Thyroid gland (tissue), 4 donors: ENCODE measurements at regions not wholly inside any gene's neighbourhood (a gene's known extent, or its start where the extent isn't known, plus 50 kb on each side); places are given as distances from the start of the nearest gene placed in this dataset.

Source experiments
- DNase-seq, 2 donors: peaks; one replicate each; pipeline ENCODE4 v3.0.0-alpha.2; 2019
- H3K27ac ChIP-seq, 3 donors: fragments of 200-600 bp; sonication (generic); 1 replicate in 2 of 3; 2 replicates in 1 of 3; pipeline ENCODE4 v1.5.1; 2016 to 2019; ENCODE audit warnings: mild to moderate bottlenecking in 1 of 3, moderate library complexity in 1 of 3
- H3K27me3 ChIP-seq: fragments of 200-600 bp; sonication (generic); one replicate; pipeline ENCODE4 v1.5.1; 2019
- H3K36me3 ChIP-seq, 2 donors: fragments of 200-600 bp; sonication (generic); one replicate each; pipeline ENCODE4 v1.5.1; 2016 to 2019
- H3K4me1 ChIP-seq, 2 donors: fragments of 200-600 bp; sonication (generic); one replicate each; pipeline ENCODE4 v1.5.1; 2017 to 2019
- H3K4me3 ChIP-seq, 3 donors: fragments of 200-600 bp; sonication (generic); replicated peaks in 1 of 3; 1 replicate in 2 of 3; 2 replicates in 1 of 3; pipeline ENCODE4 v1.5.1; 2016; ENCODE audit warnings: mild to moderate bottlenecking in 1 of 3
- H3K9me3 ChIP-seq: fragments of 200-600 bp; sonication (generic); one replicate; pipeline ENCODE4 v1.5.1; 2017
- CTCF ChIP-seq, 6 experiments: fragments of 200-600 bp in 3 of 6; fragments of 450-650 bp in 3 of 6; sonication (generic) in 3 of 6; IDR thresholded peaks; one replicate each; pipeline ENCODE4 v1.5.1; 2016 to 2019; ENCODE audit warnings: antibody characterized with exemption in 6 of 6, mild to moderate bottlenecking in 2 of 6, inconsistent platforms in 1 of 6, moderate library complexity in 1 of 6
- POLR2A ChIP-seq, 2 donors: fragments of 450-650 bp; IDR thresholded peaks; one replicate each; pipeline ENCODE4 v1.6.1; 2017; ENCODE audit warnings: antibody characterized with exemption in 2 of 2, mild to moderate bottlenecking in 2 of 2, moderate library complexity in 1 of 2
- WGBS, 2 donors: methylation state at CpG; one replicate each; pipeline ENCODE4 v1.1.5; 2017; 5-methylcytosine and 5-hydroxymethylcytosine counted together
- intact Hi-C: fragments of 100-400 bp; cut with DNase I; formaldehyde crosslinking; loops from one replicate; pipeline ENCODE4 v1.15.1; 2023

GRCh38 chr18:37946324-37946723 is 380.7 kb upstream of the CELF4 start:
- TF ChIP-seq CTCF (IDR thresholded peaks at IDR 0.05) = no peak
- TF ChIP-seq POLR2A (IDR thresholded peaks at IDR 0.05) = no peak
- WGBS, 2 donors = 21 to 42% methylated on average over 4 of the region's 4 CpGs
- Histone ChIP-seq H3K4me1 (no peaks in the 10 kb centered on the region), H3K4me3 (no peak overlapping the region), H3K27me3 (no peaks in the 10 kb centered on the region), H3K36me3 (no peaks in the 10 kb centered on the region), H3K27ac (no peak overlapping the region), H3K9me3 (no peaks in the 10 kb centered on the region)
- intact Hi-C loops = no loop called here
- DNase-seq = no peak

GRCh38 chr18:37944700-37945270 is 379.2 kb upstream of the CELF4 start:
- Histone ChIP-seq H3K4me3 (no peak overlapping the region), H3K9me3 (no peaks in the 10 kb centered on the region), H3K36me3 (no peaks in the 10 kb centered on the region), H3K4me1 (no peaks in the 10 kb centered on the region), H3K27me3 (no peaks in the 10 kb centered on the region), H3K27ac (no peak overlapping the region)
- 80 to 85% methylated on average over 3 of the region's 3 CpGs for WGBS, 2 donors
- DNase-seq = no peak
- intact Hi-C loops = no loop called here
- TF ChIP-seq POLR2A (IDR thresholded peaks at IDR 0.05) (no peak), CTCF (IDR thresholded peaks at IDR 0.05) (no peak)

DNA sequence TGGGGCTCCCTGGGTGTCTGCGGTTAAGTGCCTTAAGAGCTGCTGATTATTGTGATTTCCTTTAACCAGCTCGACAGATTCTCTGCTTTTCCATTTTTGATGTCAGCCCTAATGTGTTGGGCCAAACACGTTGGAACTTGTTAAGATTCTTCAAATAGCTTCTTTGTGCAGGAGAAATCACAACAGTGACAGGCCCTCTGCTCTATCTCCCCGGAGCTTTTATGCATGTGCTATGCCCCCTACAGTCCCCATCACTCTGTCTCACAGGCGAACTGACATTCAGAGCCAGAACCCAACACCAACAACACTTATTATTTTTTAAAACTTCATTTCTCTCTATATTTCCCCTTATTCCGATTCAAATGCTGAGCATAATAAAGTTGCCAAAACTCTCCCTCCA is 371.7 kb upstream of the CELF4 start:
- Histone ChIP-seq H3K4me3 (no peak overlapping the region), H3K27me3 (no peaks in the 10 kb centered on the region), H3K36me3 (no peaks in the 10 kb centered on the region), H3K27ac (no peak overlapping the region), H3K4me1 (no peaks in the 10 kb centered on the region), H3K9me3 (no peaks in the 10 kb centered on the region)
- intact Hi-C loops = no loop called here
- no peak for TF ChIP-seq CTCF (IDR thresholded peaks at IDR 0.05)
- TF ChIP-seq POLR2A (IDR thresholded peaks at IDR 0.05) = no peak
- DNase-seq = no peak
- 60% methylated on average over 6 of the region's 6 CpGs for WGBS, 2 donors

- Histone ChIP-seq H3K4me1 (no peaks in the 10 kb centered on the region), H3K27ac (no peak overlapping the region), H3K27me3 (no peaks in the 10 kb centered on the region), H3K9me3 (no peaks in the 10 kb centered on the region), H3K4me3 (no peak overlapping the region), H3K36me3 (no peaks in the 10 kb centered on the region)
- 82 to 84% methylated on average over 2 of the region's 2 CpGs for WGBS, 2 donors
- no peak for TF ChIP-seq POLR2A (IDR thresholded peaks at IDR 0.05)
- TF ChIP-seq CTCF (IDR thresholded peaks at IDR 0.05) = no peak
- no peak for DNase-seq
- intact Hi-C loops = no loop called here
Measured at GRCh38 chr18:37935086-37935485, 369.5 kb upstream of the CELF4 start.

DNA sequence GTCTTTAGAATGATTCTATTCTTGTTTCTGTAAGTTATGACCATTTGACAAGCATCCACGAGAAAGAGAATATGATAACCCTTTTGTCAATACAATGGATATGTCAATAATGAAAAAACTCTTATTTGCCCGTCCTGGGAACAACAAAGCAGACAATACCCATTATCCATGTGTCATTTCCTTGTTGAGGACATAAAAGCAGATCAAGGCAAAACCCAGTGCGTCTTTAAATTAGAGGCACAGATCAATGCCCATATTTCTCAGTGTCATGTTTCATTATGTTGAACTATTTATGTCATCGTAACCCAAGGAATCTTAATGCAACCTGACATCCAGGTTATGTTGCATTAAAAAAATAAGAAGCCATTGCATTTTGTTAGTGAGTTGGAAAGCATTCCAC is 365.0 kb upstream of the CELF4 start:
- 86 to 87% methylated on average over 4 of the region's 4 CpGs for WGBS, 2 donors
- no peak for DNase-seq
- no peaks in the 10 kb centered on the region for H3K9me3 ChIP-seq
- no peak overlapping the region for H3K27ac ChIP-seq
- no peaks in the 10 kb centered on the region for H3K4me1 ChIP-seq
- TF ChIP-seq CTCF (IDR thresholded peaks at IDR 0.05) (no peak), POLR2A (IDR thresholded peaks at IDR 0.05) (no peak)
- H3K4me3 ChIP-seq = no peak overlapping the region
- H3K27me3 ChIP-seq = no peaks in the 10 kb centered on the region
- H3K36me3 ChIP-seq = no peaks in the 10 kb centered on the region
- intact Hi-C loops = no loop called here
